ENCODE measurements at regions not wholly inside any gene's neighbourhood (a gene's known extent, or its start where the extent isn't known, plus 50 kb on each side); places are given as distances from the start of the nearest gene placed in this dataset.
"Not testable (repeated sequence)": the region's sequence is repeated elsewhere in the genome, so short reads cannot be mapped to it uniquely, and the experiment has no call there.

DNA sequence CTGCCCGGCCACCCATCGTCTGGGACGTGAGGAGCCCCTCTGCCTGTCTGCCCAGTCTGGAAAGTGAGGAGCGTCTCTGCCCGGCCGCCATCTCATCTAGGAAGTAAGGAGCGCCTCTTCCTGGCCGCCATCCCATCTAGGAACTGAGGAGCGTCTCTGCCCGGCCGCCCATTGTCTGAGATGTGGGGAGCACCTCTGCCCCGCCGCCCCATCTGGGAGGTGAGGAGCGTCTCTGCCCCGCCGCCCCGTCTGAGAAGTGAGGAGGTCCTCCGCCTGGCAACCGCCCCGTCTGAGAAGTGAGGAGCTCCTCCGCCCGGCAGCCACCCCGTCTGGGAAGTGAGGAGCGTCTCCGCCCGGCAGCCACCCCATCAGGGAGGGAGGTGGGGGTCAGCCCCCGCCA, 56.4 kb upstream of the ZNF746 start:
- TF ChIP-seq, protein P1, sequence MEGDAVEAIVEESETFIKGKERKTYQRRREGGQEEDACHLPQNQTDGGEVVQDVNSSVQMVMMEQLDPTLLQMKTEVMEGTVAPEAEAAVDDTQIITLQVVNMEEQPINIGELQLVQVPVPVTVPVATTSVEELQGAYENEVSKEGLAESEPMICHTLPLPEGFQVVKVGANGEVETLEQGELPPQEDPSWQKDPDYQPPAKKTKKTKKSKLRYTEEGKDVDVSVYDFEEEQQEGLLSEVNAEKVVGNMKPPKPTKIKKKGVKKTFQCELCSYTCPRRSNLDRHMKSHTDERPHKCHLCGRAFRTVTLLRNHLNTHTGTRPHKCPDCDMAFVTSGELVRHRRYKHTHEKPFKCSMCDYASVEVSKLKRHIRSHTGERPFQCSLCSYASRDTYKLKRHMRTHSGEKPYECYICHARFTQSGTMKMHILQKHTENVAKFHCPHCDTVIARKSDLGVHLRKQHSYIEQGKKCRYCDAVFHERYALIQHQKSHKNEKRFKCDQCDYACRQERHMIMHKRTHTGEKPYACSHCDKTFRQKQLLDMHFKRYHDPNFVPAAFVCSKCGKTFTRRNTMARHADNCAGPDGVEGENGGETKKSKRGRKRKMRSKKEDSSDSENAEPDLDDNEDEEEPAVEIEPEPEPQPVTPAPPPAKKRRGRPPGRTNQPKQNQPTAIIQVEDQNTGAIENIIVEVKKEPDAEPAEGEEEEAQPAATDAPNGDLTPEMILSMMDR (optimal IDR thresholded peaks at IDR 0.05 in 1 of 3, IDR thresholded peaks at IDR 0.05 in 1 of 3, conservative IDR thresholded peaks at IDR 0.05 in 1 of 3; ENCODE audit: extremely low read depth in 1 of 3, insufficient read depth in 2 of 3, low read length in 3 of 3), result not testable (repeated sequence)
- TF ChIP-seq EZH2 (IDR thresholded peaks at IDR 0.05; ENCODE audit: low read length), result not testable (repeated sequence)
